A673 (cell line): ENCODE measurements at regions not wholly inside any gene's neighbourhood (a gene's known extent, or its start where the extent isn't known, plus 50 kb on each side); places are given as distances from the start of the nearest gene placed in this dataset.
A peak's percentile ranks its signal among the peaks of the same experiment; 100 is the strongest.

ENCODE experiments used
- BruUV-seq: library from RNA; stranded (reverse); fragments of 400-500 nt; replicated peaks from 2 replicates; lab custom pipeline; 2021; lab: Mats Ljungman, UMichigan
- CTCF ChIA-PET: fragments of 300-600 bp; sonication (Branson Sonifier 250); formaldehyde crosslinking; loops from one replicate; lab custom pipeline; 2022; ENCODE audit warnings: antibody characterized with exemption; lab: Charles Lee
- POLR2A ChIA-PET: fragments of 300-600 bp; sonication (Branson Sonifier 250); formaldehyde crosslinking; loops from one replicate; lab custom pipeline; 2022; ENCODE audit warnings: antibody characterized with exemption; ENCODE audit not compliant: low non-redundant PET; lab: Charles Lee
- DNase-seq: peaks from one replicate; pipeline ENCODE4 v3.0.0-alpha.2; 2015; ENCODE audit warnings: low spot score
- H3K27ac ChIP-seq: fragments of 200-600 bp; sonication (generic); 2 replicates; pipeline ENCODE4 v1.5.1; 2016; ENCODE audit warnings: mixed run types, low read depth, mild to moderate bottlenecking, mixed read lengths, antibody characterized with exemption, low read length; ENCODE audit not compliant: poor library complexity, severe bottlenecking
- H3K27me3 ChIP-seq: fragments of 200-600 bp; sonication (generic); replicated peaks from 2 replicates; pipeline ENCODE4 v1.6.1; 2017; ENCODE audit warnings: mixed run types, low read depth, mild to moderate bottlenecking, mixed read lengths, antibody characterized with exemption, low read length; ENCODE audit not compliant: insufficient read depth, poor library complexity
- H3K36me3 ChIP-seq: fragments of 200-600 bp; sonication (generic); 2 replicates; pipeline ENCODE4 v1.6.1; 2016; ENCODE audit warnings: mixed run types, mild to moderate bottlenecking, mixed read lengths, antibody characterized with exemption, low read length; ENCODE audit not compliant: insufficient read depth, poor library complexity, severe bottlenecking
- H3K4me1 ChIP-seq: fragments of 200-600 bp; sonication (generic); 2 replicates; pipeline ENCODE4 v1.6.1; 2017; ENCODE audit warnings: mixed run types, mild to moderate bottlenecking, mixed read lengths, antibody characterized with exemption, low read length; ENCODE audit not compliant: insufficient read depth, poor library complexity, severe bottlenecking
- H3K4me3 ChIP-seq: fragments of 200-600 bp; sonication (generic); 2 replicates; pipeline ENCODE4 v1.5.1; 2016; ENCODE audit warnings: low read depth, mixed run types, mild to moderate bottlenecking, mixed read lengths, low read length; ENCODE audit not compliant: poor library complexity, severe bottlenecking
- H3K9me3 ChIP-seq: fragments of 200-600 bp; sonication (generic); 2 replicates; pipeline ENCODE4 v1.6.1; 2016; ENCODE audit warnings: mixed run types, low read depth, mild to moderate bottlenecking, mixed read lengths, antibody characterized with exemption, low read length; ENCODE audit not compliant: poor library complexity, severe bottlenecking
- EZH2 ChIP-seq: fragments of 200-600 bp; sonication (generic); IDR thresholded peaks from 2 replicates; pipeline ENCODE4 v1.6.1; 2017; ENCODE audit warnings: borderline replicate concordance, low read depth, mild to moderate bottlenecking, mixed read lengths, antibody characterized with exemption, low read length; ENCODE audit not compliant: poor library complexity, severe bottlenecking
- intact Hi-C: fragments of 100-400 bp; cut with micrococcal nuclease; formaldehyde crosslinking; loops from one replicate; pipeline ENCODE4 v1.10.0; 2022; ENCODE audit not compliant: unreplicated experiment
- TF ChIP-seq, protein P1 (sequence below): fragments of 300-800, 200-600 bp; sonication (generic); conservative IDR thresholded peaks from 2 replicates; pipeline ENCODE4 v1.5.1; 2017; ENCODE audit warnings: low read depth, mild to moderate bottlenecking, antibody characterized with exemption, low read length, moderate library complexity, mixed read lengths

GRCh38 chr1:22288593-22289241, 145.8 kb upstream of the WNT4 start:
- ChIA-PET POLR2A (no interaction called here), CTCF (no interaction called here)
- no peaks in the 10 kb centered on the region for H3K9me3 ChIP-seq
- intact Hi-C loops: no loop called here
- no peaks in the 10 kb centered on the region for H3K36me3 ChIP-seq
- no TSS peak for BruUV-seq
- TF ChIP-seq EZH2: no peak
- TF ChIP-seq, protein P1, sequence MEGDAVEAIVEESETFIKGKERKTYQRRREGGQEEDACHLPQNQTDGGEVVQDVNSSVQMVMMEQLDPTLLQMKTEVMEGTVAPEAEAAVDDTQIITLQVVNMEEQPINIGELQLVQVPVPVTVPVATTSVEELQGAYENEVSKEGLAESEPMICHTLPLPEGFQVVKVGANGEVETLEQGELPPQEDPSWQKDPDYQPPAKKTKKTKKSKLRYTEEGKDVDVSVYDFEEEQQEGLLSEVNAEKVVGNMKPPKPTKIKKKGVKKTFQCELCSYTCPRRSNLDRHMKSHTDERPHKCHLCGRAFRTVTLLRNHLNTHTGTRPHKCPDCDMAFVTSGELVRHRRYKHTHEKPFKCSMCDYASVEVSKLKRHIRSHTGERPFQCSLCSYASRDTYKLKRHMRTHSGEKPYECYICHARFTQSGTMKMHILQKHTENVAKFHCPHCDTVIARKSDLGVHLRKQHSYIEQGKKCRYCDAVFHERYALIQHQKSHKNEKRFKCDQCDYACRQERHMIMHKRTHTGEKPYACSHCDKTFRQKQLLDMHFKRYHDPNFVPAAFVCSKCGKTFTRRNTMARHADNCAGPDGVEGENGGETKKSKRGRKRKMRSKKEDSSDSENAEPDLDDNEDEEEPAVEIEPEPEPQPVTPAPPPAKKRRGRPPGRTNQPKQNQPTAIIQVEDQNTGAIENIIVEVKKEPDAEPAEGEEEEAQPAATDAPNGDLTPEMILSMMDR: no peak
- H3K4me1 ChIP-seq: no peaks in the 10 kb centered on the region
- DNase-seq: no peak
- no peak overlapping the region for H3K4me3 ChIP-seq
- no peak overlapping the region for H3K27ac ChIP-seq
- H3K27me3 ChIP-seq: no peaks in the 10 kb centered on the region

DNA sequence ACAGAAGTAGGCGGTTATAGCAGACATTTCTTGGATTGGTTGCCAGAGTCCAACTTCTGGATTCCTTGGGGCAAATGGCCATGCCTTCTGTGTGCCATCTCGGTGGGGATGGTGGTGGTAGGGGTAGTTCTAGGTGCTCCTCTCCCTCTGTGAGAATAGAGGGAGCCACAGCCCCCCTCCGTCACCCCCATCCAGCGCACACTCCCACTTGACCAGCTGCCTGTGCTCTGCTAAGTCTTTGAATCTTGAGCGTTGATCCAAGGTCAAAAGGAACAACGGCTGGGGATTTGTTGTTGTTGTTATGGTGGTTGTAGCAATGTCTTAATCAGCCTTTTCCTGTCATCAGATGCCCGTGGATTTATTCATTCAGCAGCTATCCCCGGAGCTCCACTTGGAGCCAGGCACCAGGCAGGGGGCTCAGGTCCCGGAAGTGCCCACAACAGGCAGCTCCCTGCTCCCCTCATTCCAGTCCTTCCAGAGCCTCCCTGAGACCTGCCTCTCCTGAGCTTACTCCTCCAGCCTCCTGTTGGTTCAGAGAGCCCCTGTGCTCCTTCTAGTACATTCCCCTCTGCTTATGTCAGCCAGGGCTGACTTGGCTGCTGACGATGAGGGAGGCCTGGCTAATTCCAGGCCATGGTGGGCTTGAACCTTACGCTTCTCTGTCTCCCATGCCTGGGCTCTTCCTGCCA, 146.6 kb upstream of the WNT4 start:
- Histone ChIP-seq H3K36me3 (no peaks in the 10 kb centered on the region), H3K4me1 (no peaks in the 10 kb centered on the region), H3K27ac (no peak overlapping the region), H3K27me3 (no peaks in the 10 kb centered on the region), H3K9me3 (no peaks in the 10 kb centered on the region), H3K4me3 (no peak overlapping the region)
- CTCF ChIA-PET: no interaction called here
- peak; percentile 52 for DNase-seq
- POLR2A ChIA-PET: interaction anchor here (0.6 kb wide), 1 partner anchor 529 kb away, joined by 16 read pairs; no protein-coding TSS in a partner anchor
- TF ChIP-seq, protein P1: no peak
- TF ChIP-seq EZH2: no peak
- intact Hi-C loops: no loop called here
- BruUV-seq: no TSS peak

DNA sequence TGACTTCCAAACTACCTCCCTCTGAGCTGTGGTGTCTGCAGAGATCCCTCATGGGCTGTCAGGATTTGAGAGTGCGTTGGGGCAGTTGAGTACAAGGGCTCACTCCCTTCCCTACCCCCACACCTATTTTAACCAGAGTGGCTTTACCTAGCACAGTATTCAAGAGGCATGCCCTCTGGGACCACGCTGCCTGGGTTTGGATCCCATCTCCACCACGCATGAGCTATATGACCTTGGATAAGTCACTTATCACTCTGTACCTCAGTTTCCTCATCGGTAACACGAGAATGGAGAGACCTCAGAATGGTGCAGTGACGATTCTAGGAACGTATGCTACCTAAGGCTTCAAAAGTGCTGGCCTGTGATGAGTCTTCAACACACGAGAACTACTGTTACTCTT, 147.3 kb upstream of the WNT4 start:
- intact Hi-C loops: no loop called here
- ChIA-PET POLR2A (no interaction called here), CTCF (no interaction called here)
- no peak for DNase-seq
- Histone ChIP-seq H3K9me3 (no peaks in the 10 kb centered on the region), H3K36me3 (no peaks in the 10 kb centered on the region), H3K4me3 (no peak overlapping the region), H3K27me3 (no peaks in the 10 kb centered on the region), H3K27ac (no peak overlapping the region), H3K4me1 (no peaks in the 10 kb centered on the region)
- TF ChIP-seq, protein P1: no peak
- no peak for TF ChIP-seq EZH2
- no TSS peak for BruUV-seq
